GM19023 (cell line): ENCODE measurements at regions not wholly inside any gene's neighbourhood (a gene's known extent, or its start where the extent isn't known, plus 50 kb on each side); places are given as distances from the start of the nearest gene placed in this dataset.

Experiments
- ATAC-seq: cut with Tn5 transposase; IDR thresholded peaks from one replicate; pipeline ENCODE4 v1.9.1; 2021; ENCODE audit warnings: mild to moderate bottlenecking, moderate library complexity; ENCODE audit not compliant: unreplicated experiment

GRCh38 chrX:40282946-40283660, 185.3 kb upstream of the BCOR start:
- no peak for ATAC-seq

DNA sequence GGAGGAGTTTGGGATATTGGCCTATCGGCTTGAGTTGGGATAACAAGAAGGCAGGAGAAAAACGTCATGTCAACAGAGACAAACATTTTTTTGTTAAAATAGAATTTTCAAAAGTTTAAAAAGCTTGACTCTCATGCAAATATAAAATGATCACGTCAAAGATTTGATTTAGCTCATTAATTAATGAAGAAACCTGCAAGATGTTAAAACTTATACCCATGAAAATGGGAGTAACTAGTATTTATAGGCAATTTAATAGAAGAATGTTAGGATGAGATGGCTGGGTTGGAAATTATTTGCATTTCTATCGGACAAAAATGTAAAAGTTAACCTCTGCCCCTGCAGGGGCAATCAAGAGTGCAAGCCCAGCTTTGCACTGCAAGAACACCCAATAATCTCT, 184.6 kb upstream of the BCOR start:
- no peak for ATAC-seq

- no peak for ATAC-seq
Measured at GRCh38 chrX:40281336-40282005, 183.7 kb upstream of the BCOR start.

- no peak for ATAC-seq
Measured at GRCh38 chrX:40279762-40280161, 182.0 kb upstream of the BCOR start.

GRCh38 chrX:40279091-40279430, 181.3 kb upstream of the BCOR start:
- ATAC-seq = no peak

DNA sequence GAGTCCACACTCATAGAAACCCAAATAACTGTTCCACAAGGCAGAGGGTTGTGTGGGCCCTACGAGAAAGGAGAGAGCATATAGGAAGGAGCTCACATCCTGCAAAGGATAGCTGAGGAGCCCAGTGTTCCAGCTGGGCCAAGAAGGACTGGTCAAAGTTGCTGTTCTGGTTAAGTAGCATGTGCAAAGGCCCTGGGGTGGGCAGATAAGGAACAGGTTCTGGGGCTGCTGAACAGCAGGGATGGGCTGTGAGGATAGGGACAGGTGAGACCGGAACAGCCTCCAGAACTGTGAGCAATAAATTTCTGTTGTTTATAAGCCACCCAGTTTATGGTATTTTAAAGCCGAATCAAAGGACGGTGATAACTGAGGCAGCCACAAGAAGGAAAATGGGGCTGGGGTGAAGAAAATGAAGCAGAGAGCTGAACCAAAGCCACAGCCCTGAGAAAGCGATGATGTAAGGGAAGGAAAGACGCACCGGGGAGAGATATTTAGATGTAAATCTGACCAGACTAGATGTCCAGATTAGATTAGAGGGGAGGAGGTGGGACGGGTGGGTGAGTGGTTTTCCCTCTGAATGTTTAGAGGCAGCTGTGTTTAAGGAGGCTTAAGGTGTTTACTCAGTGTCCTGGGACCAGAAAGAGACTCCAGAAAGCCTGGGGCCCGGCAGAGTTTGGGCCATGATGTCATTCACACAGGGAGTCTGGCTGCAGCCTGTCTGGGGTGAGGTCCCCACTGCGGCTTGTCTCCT, 180.8 kb upstream of the BCOR start:
- no peak for ATAC-seq

GRCh38 chrX:40277672-40278071, 179.9 kb upstream of the BCOR start:
- ATAC-seq = no peak

- no peak for ATAC-seq
Measured at GRCh38 chrX:40273356-40274050, 175.7 kb upstream of the BCOR start.

GRCh38 chrX:40272776-40273175, 175.0 kb upstream of the BCOR start:
- no peak for ATAC-seq

DNA sequence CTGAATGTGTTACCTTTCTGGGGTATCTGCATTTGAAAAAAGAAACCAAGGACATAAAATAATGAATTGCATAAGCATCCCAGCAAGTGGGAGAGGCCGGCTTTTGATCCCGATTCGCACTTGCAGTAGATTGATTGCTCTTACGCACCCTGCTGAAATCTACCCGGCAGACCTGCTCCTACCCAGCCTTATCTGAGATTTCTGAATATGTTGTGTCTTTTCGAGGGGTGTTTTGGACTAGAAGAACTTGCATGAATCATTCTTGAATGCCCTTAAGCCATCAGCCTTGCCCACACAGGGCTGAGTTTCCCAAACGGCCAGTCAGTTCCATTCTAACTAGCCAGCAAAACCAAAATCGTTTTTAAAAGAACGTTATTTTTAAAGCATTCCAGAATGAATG, 174.4 kb upstream of the BCOR start:
- no peak for ATAC-seq

- no peak for ATAC-seq
Measured at GRCh38 chrX:40268188-40268520, 170.4 kb upstream of the BCOR start.

DNA sequence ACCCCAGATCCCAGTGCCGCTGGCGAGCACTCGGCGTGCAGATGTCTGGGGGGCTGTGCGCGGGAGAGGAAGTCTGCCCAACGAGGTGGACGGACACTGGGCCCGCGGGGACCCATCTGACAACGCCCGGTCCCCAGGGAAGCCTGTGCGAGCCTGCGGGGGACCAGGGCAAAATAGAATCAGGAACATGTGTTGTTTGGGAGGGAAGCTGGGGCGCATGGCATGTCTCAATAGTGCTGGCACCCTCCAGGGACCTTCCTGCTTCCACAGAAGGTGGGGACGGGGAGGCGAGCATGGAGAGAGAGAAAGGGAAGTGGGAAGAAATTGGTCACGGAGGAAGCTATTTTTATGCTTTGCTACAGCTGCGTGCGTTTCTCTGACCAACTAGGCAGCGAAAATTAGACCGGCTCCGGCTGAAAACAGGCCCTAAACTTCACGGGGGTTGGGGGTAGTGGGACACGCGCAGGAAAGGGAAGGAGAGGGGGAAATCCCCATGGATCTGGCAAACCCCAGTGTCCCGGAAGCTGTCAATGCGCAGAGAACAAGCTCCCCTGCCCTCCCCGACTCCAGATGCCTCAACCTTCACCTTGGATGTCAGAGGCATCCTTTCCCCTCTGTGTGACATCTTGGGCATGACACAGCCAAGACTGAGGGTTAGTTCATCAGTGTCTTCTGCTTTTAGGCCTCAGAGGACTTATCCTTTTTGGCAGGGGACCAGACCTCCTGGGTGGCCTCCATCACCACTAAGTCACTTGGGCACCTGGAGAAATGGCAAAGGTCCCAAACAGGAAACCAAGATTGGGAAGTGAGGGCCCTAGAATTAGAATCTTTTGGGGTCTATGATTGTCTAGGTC, 169.8 kb upstream of the BCOR start:
- ATAC-seq = no peak

GRCh38 chrX:40266490-40267333, 169.0 kb upstream of the BCOR start:
- ATAC-seq = no peak

GRCh38 chrX:40265936-40266335, 168.2 kb upstream of the BCOR start:
- no peak for ATAC-seq

- ATAC-seq = no peak
Measured at GRCh38 chrX:40263014-40263560, 165.3 kb upstream of the BCOR start.

DNA sequence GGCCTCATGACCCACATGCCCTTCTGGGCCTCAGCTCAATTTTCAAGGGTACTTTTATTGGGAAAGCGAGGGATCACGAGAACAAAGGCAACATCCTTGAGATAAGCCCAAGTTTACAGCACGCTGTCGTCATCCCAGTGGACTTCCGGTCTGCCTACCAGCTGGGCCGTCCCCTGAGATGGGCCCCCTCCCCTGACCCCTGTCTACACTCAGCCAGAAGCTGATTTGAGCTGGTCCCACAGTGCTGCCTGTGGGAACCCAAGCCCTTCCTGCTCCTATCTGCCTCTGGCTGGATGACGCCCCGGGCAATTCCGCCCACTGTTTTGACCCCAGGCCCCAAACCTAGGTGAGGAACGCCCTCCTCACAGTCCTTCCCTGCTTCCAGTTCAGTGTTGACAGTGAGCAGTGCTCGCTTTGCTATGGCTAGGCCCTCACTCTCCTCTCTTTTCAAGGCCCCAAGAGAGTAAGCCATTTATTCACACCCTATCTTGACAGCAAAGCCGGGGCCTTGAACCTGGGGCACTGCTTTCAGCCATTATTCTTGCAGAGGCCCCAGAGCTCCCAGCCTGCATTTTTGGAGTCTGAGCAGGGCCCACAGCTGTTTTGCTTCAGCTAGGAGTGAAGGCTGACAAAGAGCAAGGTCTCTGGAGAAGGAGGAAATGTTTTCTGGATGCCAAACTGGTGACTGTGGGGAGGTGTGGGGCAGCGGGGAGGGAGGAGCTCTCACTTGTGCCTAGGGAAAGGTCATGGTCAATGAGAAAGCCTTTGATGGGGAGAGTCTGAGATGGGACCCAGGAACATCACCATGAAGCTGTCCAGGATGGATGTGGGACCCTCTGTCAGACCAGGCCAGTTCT, 164.6 kb upstream of the BCOR start:
- ATAC-seq = no peak

DNA sequence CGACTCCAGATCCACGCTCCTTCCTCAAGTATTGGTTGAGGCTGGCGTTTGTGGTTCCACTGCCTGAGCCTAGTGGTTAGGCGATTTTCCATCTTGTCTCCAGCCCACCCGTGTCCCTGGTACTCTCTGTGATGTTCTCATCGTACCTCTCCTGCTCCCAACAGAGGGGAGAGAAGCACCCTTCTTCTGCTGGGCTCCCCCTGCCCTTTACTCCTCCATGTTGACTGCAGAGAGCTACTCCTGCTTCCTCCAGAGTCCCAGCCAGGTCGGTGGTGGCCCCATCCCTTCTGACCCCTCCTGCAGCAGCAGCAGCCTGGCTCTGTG, 164.0 kb upstream of the BCOR start:
- no peak for ATAC-seq

DNA sequence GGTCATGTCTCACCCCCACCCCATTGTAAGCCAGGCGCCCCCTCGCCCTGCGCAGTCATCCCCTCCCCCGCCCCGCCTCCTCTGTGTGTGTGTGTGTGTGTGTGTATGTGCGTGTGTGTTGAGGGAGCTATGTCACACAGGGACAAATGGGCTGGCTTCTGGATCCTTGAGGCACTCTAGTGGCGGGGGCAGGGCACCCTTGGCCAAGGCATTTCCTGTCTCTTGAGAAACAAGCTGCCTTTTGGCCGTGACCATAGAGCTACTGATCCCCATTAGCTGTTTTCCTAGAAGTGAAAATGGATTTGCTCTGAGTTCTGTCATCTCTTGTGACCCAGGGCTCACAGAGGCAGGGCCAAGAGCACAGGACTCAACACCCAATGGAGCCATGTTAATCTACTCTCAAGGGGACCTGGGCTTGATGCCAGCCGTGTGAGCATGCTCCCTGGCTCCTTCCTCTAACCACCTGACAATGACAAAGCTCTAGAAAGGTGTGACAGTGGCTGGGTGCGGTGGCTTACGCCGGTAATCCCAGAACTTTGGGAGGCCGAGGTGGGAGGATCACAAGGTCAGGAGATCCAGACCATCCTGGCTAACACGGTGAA, 162.5 kb upstream of the BCOR start:
- ATAC-seq = no peak
